Astrocyte (in vitro differentiated cells and primary cell): ENCODE measurements at regions not wholly inside any gene's neighbourhood (a gene's known extent, or its start where the extent isn't known, plus 50 kb on each side); places are given as distances from the start of the nearest gene placed in this dataset.

Source experiments
- CTCF ChIP-seq: IDR thresholded peaks from 2 replicates; pipeline ENCODE4 v1.5.1; 2011; ENCODE audit warnings: low read depth, mild to moderate bottlenecking, inconsistent platforms, low read length, moderate library complexity; ENCODE audit not compliant: insufficient read depth
- EZH2 ChIP-seq: IDR thresholded peaks from 2 replicates; pipeline ENCODE4 v1.6.1; 2012; ENCODE audit warnings: mild to moderate bottlenecking, low read length, inconsistent platforms; ENCODE audit not compliant: insufficient read depth

DNA sequence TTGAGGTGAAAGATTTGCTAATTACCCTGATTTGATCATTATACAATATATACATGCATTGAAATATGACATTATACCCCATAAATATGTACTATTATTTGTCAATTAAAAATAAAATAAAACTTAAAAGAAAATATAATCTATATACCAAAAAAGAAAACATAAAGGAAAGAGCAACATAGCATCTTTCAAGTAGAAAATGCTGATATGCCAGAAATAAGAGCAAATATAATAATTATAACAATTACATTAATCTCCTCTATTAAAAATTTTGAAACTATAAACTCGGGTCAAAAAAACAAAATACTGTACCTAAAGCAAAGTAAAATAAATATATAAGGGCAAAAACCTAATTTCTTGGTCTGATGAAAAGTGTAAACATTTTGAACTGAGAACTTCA lies 209.3 kb upstream of the PDE1C start:
- TF ChIP-seq EZH2: no peak
- TF ChIP-seq CTCF: no peak
